ENCODE measurements at regions not wholly inside any gene's neighbourhood (a gene's known extent, or its start where the extent isn't known, plus 50 kb on each side); places are given as distances from the start of the nearest gene placed in this dataset.

GRCh38 chrX:98398542-98398941 is 1514.8 kb downstream of the RPA4 start:
- Histone ChIP-seq H2AFZ (ENCODE audit: low read depth, low read length) (no peak overlapping the region), H3K9me3 (replicated peaks; ENCODE audit: control insufficient read depth, insufficient read depth, low read length) (no peaks in the 10 kb centered on the region), H3K4me3 (replicated peaks in 1 of 3; ENCODE audit: insufficient read depth in 1 of 3, low read depth in 1 of 3, low read length in 3 of 3) (no peak overlapping the region), H3K9ac (replicated peaks; ENCODE audit: extremely low read depth, insufficient read depth, low read length) (no peak overlapping the region), H4K20me1 (replicated peaks; ENCODE audit: control insufficient read depth, extremely low read depth, insufficient read depth, low read length) (no peaks in the 10 kb centered on the region), H3K4me1 (ENCODE audit: control insufficient read depth, extremely low read depth, insufficient read depth, low read length) (no peaks in the 10 kb centered on the region), H3K36me3 (ENCODE audit: control insufficient read depth in 2 of 2, extremely low read depth in 1 of 2, insufficient read depth in 2 of 2, low read length in 2 of 2) (no peaks in the 10 kb centered on the region), H3K27me3 (ENCODE audit: control insufficient read depth in 2 of 2, insufficient read depth in 2 of 2, low read length in 2 of 2) (no peaks in the 10 kb centered on the region), H3K79me2 (ENCODE audit: control insufficient read depth, insufficient read depth, low read length) (no peaks in the 10 kb centered on the region), H3K4me2 (ENCODE audit: insufficient read depth, low read length) (no peak overlapping the region), H3K27ac (ENCODE audit: insufficient read depth, low read depth, low read length) (no peak overlapping the region), H3K9me1 (replicated peaks; ENCODE audit: control insufficient read depth, extremely low read depth, insufficient read depth, low read length) (no peaks in the 10 kb centered on the region)
- FAIRE-seq (no peak), DNase-seq (ENCODE audit: low read depth, low spot score) (no peak)
- CTCF ChIA-PET = no interaction called here
- POLR2A ChIA-PET = no interaction called here
- intact Hi-C loops (cut with micrococcal nuclease) = no loop called here
- BruUV-seq (replicated peaks) = no TSS peak
- no peak for TF ChIP-seq MYC (IDR thresholded peaks at IDR 0.05; ENCODE audit: low read depth, low read length)
- TF ChIP-seq GATA2 (IDR thresholded peaks at IDR 0.05; ENCODE audit: insufficient read depth, insufficient read length, low read depth, low read length) = no peak
- no peak for TF ChIP-seq FOS (IDR thresholded peaks at IDR 0.05; ENCODE audit: borderline replicate concordance, insufficient read depth, low read length)
- no peak for TF ChIP-seq POLR2A (IDR thresholded peaks at IDR 0.05; ENCODE audit: low read depth, low read length)
- no peak for TF ChIP-seq EZH2 (IDR thresholded peaks at IDR 0.05; ENCODE audit: borderline replicate concordance, low read depth, low read length, severe bottlenecking)
- TF ChIP-seq POLR2AphosphoS5 (IDR thresholded peaks at IDR 0.05; ENCODE audit: insufficient read depth, low read depth, low read length) = no peak
- no peak for TF ChIP-seq MAX (IDR thresholded peaks at IDR 0.05; ENCODE audit: insufficient read depth, insufficient read length)
- no peak for TF ChIP-seq CTCF (IDR thresholded peaks at IDR 0.05; ENCODE audit: extremely low read depth in 1 of 2, insufficient read depth in 1 of 2, low read depth in 1 of 2, low read length in 2 of 2)
- TF ChIP-seq JUN (IDR thresholded peaks at IDR 0.05; ENCODE audit: borderline replicate concordance, insufficient read depth, insufficient read length, low read depth) = no peak
- dilution Hi-C loops (cut with MboI; ENCODE audit: extremely low pct_ligation_motif_present, low sequenced_read_pairs) = no loop called here
